ENCODE measurements at regions not wholly inside any gene's neighbourhood (a gene's known extent, or its start where the extent isn't known, plus 50 kb on each side); places are given as distances from the start of the nearest gene placed in this dataset.

DNA sequence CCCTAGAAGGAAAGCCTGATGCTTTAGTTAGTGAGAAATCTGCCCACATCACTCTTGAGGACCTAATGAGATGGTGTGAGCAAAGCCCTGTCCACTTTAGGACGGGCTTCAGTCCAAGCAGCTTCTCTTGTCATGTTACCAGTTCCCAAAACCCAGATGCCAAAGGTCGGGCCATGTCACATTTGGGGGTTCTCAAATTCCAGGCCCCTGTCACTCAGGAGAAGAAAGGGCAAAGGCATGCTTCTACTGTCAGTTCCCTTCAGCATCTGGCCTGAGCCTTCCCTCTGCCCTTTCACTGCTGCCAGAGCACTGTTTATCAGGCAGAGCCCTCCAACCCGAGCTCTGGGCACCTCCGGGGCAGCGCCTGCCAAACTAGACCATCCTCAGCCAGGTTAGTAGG, 556.0 kb downstream of the BNC2 start:
- H3K9me3 ChIP-seq: no peaks in the 10 kb centered on the region
- intact Hi-C loops (cut with DNase I): loop anchor here in 3 of 4 donors (5.0 to 10.0 kb wide), 2 partner anchors 100 to 102 kb away; no protein-coding TSS in a partner anchor
- no peak overlapping the region for H3K4me3 ChIP-seq
- no peak for TF ChIP-seq EP300 (IDR thresholded peaks at IDR 0.05)
- TF ChIP-seq POLR2A (IDR thresholded peaks at IDR 0.05): no peak
- TF ChIP-seq, protein P1, sequence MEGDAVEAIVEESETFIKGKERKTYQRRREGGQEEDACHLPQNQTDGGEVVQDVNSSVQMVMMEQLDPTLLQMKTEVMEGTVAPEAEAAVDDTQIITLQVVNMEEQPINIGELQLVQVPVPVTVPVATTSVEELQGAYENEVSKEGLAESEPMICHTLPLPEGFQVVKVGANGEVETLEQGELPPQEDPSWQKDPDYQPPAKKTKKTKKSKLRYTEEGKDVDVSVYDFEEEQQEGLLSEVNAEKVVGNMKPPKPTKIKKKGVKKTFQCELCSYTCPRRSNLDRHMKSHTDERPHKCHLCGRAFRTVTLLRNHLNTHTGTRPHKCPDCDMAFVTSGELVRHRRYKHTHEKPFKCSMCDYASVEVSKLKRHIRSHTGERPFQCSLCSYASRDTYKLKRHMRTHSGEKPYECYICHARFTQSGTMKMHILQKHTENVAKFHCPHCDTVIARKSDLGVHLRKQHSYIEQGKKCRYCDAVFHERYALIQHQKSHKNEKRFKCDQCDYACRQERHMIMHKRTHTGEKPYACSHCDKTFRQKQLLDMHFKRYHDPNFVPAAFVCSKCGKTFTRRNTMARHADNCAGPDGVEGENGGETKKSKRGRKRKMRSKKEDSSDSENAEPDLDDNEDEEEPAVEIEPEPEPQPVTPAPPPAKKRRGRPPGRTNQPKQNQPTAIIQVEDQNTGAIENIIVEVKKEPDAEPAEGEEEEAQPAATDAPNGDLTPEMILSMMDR (IDR thresholded peaks at IDR 0.05): no peak
- H3K36me3 ChIP-seq: no peaks in the 10 kb centered on the region
- H3K27me3 ChIP-seq: no peaks in the 10 kb centered on the region
- H3K4me1 ChIP-seq (ENCODE audit: insufficient read depth): peaks cover 28% of the 10 kb centered on the region
- DNase-seq: no peak
- H3K27ac ChIP-seq: peak overlapping the region in 1 of 2 donors; percentile 75
- WGBS, 3 donors: 81 to 90% (median 88%) methylated on average over 5 of the region's 5 CpGs

- Histone ChIP-seq H3K27ac (peak overlapping the region in 1 of 2 donors; percentile 75), H3K4me3 (no peak overlapping the region), H3K9me3 (no peaks in the 10 kb centered on the region), H3K36me3 (no peaks in the 10 kb centered on the region), H3K4me1 (ENCODE audit: insufficient read depth) (peaks cover 26% of the 10 kb centered on the region), H3K27me3 (no peaks in the 10 kb centered on the region)
- WGBS, 3 donors: 8 to 19% (median 10%) methylated on average over 6 of the region's 6 CpGs
- peak in 3 of 5 donors; percentile 60 to 72 (median 71) for DNase-seq
- intact Hi-C loops (cut with DNase I): loop anchor here in 2 of 4 donors (10.0 kb wide), 1 partner anchor 101 kb away; no protein-coding TSS in a partner anchor
- TF ChIP-seq POLR2A (IDR thresholded peaks at IDR 0.05): peak; percentile 17
- TF ChIP-seq, protein P1 (IDR thresholded peaks at IDR 0.05): no peak
Observed at GRCh38 chr9:16315720-16316119, 554.8 kb downstream of the BNC2 start.

DNA sequence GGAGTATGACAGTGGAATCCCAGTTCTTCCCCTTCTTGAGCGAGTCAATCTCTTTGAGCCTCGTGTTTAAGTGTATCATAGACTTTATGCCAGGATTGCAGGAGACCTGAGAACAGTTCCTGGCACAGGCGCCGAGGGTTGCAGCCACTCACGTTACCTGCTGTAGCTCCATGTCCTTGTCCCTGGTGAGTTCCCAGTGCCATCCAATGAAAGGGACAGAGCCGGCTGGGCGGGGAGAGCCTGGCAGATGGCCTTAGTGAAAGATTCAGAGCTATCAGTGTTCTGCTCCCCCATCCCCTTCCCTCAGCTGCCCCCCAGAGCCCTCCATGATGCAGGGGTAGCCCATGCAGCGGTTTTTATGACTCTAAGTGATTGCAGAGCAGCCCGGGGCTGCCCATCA, 554.0 kb downstream of the BNC2 start:
- intact Hi-C loops (cut with DNase I): loop anchor here in 2 of 4 donors (10.0 kb wide), 1 partner anchor 102 kb away; no protein-coding TSS in a partner anchor
- DNase-seq: no peak
- peaks cover 23% of the 10 kb centered on the region for H3K4me1 ChIP-seq (ENCODE audit: insufficient read depth)
- H3K27me3 ChIP-seq: no peaks in the 10 kb centered on the region
- no peak overlapping the region for H3K4me3 ChIP-seq
- 86 to 91% (median 90%) methylated on average over 9 of the region's 9 CpGs for WGBS, 3 donors
- H3K27ac ChIP-seq: peak overlapping the region; percentile 4 to 75
- TF ChIP-seq, protein P1 (IDR thresholded peaks at IDR 0.05): no peak
- TF ChIP-seq EP300 (IDR thresholded peaks at IDR 0.05) (no peak), POLR2A (IDR thresholded peaks at IDR 0.05) (no peak)
- H3K36me3 ChIP-seq: no peaks in the 10 kb centered on the region
- no peaks in the 10 kb centered on the region for H3K9me3 ChIP-seq

DNA sequence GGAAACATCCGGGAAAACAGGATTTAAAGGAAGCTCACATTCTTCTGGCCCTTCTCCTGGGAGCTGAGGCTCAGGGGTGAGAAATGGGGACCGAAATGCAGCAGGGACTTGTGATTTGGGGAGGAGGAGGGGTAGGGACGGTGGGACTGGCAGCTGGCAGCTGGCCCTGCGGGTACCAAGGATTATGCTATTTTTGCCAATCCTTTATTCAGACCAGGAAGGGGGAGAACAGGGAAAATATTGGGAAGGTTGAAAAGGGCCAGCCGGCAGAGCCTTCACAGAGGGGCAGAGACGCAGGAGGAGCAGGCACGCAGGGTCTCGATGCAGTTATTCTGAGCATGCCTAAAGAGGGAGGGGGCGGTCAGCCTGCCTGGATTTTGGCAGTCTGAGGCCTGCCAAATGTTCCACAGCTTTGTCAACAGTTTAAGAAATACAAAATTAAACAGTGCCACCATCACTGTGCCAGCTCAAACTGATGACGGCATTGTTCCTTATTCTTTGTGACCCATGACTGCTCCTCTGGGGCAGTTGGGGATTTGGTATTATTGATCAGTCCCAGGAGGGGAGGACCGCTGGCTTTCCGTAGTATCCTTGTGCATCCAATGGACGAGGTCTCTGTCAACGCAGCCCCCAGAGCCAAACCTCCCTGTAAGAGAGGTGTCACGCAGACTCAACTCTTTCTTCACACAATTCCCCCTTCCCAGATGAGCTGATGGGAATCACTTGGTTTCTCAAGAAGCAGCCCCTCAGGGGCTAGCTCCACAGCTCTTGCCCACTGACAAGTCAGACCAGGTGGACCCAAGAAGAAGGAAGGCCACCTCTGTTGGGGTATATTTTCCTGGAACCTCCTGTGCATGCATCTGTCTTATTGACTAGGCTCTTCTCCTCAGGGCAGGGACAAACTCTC, 553.3 kb downstream of the BNC2 start:
- Histone ChIP-seq H3K36me3 (no peaks in the 10 kb centered on the region), H3K27ac (peak overlapping the region; percentile 4 to 75), H3K9me3 (no peaks in the 10 kb centered on the region), H3K4me3 (no peak overlapping the region), H3K4me1 (ENCODE audit: insufficient read depth) (peaks cover 21% of the 10 kb centered on the region), H3K27me3 (no peaks in the 10 kb centered on the region)
- WGBS, 3 donors: 69 to 73% (median 73%) methylated on average over 15 of the region's 15 CpGs
- intact Hi-C loops (cut with DNase I): loop anchor here in 2 of 4 donors (10.0 kb wide), 1 partner anchor 102 kb away; no protein-coding TSS in a partner anchor
- TF ChIP-seq EP300 (IDR thresholded peaks at IDR 0.05): no peak
- TF ChIP-seq, protein P1 (IDR thresholded peaks at IDR 0.05): no peak
- TF ChIP-seq POLR2A (IDR thresholded peaks at IDR 0.05): no peak
- no peak for DNase-seq

All from ovary (tissue), 7 donors.